Left colon (tissue), 2 donors: ENCODE measurements at regions not wholly inside any gene's neighbourhood (a gene's known extent, or its start where the extent isn't known, plus 50 kb on each side); places are given as distances from the start of the nearest gene placed in this dataset.
"Not testable (repeated sequence)": the region's sequence is repeated elsewhere in the genome, so short reads cannot be mapped to it uniquely, and the experiment has no call there.

ENCODE experiments used
- ATAC-seq: fragments of 200-7000 bp; cut with Tn5 transposase; one replicate; pipeline ENCODE4 v1.9.1; 2020; ENCODE audit warnings: mild to moderate bottlenecking, moderate library complexity
- DNase-seq, 2 donors: peaks; one replicate each; pipeline ENCODE4 v3.0.0-alpha.2; 2020
- intact Hi-C, 2 donors: fragments of 100-400 bp; cut with DNase I in 1 of 2; cut with micrococcal nuclease in 1 of 2; formaldehyde crosslinking; loops; one replicate each; pipeline versions ENCODE4 v1.11.2 to v1.14.0; 2022; cut with DNase I, micrococcal nuclease
- donor health status: DM: no; HTN: no; CAD: no.
- donor health status: DM: yes; HTN: yes; CAD: no.

DNA sequence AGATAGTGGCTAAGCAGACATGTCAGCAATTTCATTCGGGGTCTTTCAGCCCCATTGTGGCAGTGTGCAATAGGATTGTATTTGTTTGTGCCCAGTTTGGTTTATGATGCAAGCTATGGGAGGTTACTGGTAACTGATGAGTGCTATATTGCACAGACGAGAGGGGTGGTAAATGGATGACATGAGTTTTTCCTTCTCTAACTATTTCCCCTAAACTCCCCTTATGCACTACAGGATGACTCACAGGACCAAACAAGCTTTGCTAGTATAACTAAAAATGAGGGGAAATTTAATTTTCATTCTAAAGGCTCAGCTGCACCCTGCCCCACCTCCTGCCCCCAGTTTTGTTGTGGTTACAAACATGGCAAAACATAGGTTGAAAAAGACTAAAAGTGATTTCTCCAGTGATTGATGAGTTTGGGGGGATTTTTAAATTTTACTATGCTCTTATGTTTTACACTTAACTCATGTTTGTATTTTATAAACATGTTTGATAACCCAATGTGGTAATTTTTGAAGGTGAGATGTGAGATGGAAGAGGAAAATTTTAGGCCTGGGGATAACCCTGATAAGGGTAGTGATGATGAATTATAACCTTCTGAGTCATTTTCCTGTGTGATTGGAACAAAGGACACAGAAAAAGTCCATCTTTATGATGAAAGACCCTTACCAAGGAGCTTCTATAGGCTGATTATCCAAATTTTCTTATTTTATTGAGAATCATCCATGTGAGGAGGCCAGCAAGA is 60.8 kb upstream of the NAMPT start:
- ATAC-seq, result no peak
- intact Hi-C loops, result no loop called here
- no peak for DNase-seq

DNA sequence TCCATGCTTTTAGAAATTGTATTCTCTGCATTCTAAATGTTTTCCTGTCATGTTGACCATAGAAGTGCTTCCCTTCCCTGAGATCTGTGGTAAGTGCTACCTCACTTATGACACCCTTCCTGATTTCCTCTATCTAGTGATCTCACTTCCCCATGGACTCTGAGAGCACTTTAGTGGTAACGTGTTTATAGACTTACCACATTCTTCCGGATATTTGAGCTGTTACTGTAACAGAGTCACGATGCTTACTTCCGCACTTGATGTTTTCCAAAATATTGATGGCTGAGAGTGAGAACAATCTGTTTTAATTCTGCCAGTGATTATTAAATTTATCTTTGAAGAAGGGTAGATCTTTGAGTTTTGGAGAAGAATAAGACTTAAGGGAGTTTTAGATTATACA is 60.1 kb upstream of the NAMPT start:
- no peak for ATAC-seq
- intact Hi-C loops, result no loop called here
- DNase-seq, result no peak

DNA sequence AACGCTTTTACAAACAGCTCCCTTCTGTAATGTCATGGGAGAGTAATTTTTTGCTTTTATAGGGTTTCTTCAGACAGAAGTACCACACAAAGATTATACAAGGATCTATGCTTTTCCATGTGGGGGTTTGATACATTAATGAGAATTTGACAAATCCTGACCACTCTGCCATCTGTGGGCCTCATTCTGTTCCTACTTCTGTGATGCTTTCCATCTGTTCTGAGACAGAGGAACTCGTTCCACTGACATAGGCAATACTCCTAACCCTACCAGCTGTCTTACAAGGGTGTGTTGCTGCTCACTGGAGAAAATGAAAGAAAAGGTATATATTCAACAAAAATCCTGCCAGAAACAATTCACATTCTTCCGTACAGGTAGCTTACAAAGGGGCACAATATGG is 59.4 kb upstream of the NAMPT start:
- no peak for DNase-seq
- ATAC-seq, result no peak
- intact Hi-C loops, result no loop called here

DNA sequence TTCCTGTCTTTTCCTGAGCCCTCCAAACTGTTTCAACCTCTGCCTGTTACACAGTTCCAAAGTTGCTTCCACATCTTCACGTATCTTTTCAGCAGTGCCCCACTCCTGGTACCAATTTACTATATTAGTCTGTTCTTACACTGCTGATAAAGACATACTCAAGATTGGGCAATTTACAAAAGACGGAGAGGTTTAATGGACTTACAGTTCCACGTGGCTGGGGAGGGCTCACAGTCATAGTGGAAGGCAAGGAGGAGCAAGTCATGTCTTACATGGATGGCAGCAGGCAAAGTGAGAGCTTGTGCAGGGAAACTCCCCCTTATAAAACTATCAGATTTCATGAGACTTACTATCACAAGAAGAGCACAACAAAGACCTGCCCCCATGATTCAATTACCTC is 57.3 kb upstream of the NAMPT start:
- ATAC-seq, intact Hi-C loops: not testable (repeated sequence)

DNA sequence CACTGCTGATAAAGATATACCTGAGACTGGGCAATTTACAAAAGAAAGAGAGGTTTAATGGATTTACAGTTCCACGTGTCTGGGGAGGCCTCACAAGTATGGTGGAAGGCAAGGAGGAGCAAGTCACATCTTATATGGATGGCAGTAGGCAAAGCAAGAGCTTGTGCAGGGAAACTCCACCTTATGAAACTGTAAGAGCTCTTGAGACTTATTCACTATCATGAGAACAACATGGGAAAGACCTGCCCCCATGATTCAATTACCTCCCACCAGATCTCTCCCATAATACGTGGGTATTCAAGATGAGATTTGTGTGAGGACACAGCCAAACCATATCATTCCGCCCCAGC is 55.4 kb upstream of the NAMPT start:
- intact Hi-C loops, DNase-seq, ATAC-seq: not testable (repeated sequence)

More for the DNA sequence above, 57.3 kb upstream of the NAMPT start:
- not testable (repeated sequence) for DNase-seq

DNA sequence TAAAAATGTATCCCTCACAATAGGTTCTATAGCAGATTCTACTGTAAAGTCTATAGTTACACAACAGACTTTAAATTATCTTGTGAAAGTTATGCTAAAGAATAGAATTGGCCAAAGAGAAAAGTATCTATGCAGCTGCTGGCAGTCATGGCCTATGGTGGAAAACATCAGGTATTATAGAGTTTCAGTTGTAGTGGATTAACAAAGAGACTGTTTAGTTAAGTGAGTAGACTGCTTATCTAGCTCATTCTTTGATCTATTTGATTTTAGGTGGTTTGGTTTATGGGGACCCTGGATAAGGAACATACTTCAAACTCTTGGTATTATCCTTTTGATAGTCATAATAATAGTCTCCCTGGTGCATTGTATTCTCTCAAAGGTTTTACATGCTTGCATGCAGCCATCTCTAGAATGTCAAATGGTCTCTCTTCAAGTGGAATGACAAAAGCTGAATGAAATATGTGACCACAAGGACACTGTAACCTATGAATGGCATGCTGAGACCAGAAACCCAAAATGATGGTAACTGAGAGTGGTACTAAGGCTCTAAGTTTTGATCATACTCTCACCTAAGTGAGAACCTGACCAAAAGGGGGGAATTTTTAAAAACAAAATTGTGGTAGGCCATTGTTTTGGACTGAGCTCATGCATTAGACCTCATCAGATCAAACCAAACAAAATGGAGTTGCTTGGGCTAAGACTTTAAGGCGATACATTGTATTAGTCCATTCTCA is 54.9 kb upstream of the NAMPT start:
- DNase-seq (no peak), ATAC-seq (no peak)
- intact Hi-C loops, result no loop called here

DNA sequence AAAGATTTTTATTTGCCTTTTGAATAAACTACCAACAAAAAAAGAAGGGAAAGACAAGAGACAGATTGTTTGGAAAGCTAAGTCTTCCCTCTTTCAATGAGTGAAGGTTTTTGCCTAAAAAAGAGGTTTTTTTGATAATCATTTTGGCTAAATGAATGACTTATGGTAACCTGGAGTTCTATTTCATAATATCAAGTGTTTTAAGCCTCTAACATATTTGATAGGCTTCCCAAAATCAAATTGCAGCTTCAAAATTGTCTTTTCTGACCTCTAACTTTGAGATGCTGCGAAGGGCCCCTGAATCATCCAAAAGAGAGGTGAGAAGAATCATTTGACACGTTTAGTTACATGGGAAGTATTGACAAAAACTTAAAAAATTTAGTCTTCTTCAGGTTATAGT is 53.0 kb upstream of the NAMPT start:
- intact Hi-C loops, result no loop called here
- DNase-seq (no peak), ATAC-seq (no peak)

DNA sequence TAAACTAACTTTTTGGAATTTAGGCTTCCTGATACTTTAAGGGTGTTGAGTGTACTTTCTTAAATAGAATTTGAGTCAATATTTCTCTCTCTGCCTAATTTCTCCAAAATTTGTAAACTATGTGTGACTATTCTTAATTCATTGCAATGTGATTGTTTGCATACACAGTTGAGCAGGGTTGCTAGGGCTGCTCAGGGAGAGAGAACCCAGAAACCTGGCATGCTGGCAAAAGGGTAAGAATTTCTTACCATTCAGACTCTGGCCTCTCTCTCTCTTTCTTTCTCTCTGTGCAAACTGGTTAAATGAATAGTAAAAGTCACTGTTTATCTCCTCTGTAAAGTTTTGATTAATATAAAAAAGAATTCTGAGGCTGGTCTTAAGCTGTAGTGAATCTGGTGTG is 51.0 kb upstream of the NAMPT start:
- DNase-seq (no peak), ATAC-seq (no peak)
- intact Hi-C loops, result no loop called here
